Sigmoid colon (tissue), 4 donors: ENCODE measurements at regions not wholly inside any gene's neighbourhood (a gene's known extent, or its start where the extent isn't known, plus 50 kb on each side); places are given as distances from the start of the nearest gene placed in this dataset.

Experiments
- CTCF ChIP-seq, 4 experiments: fragments of 450-650 bp in 3 of 4; fragments of 200-600 bp in 1 of 4; IDR thresholded peaks; one replicate each; pipeline ENCODE4 v1.5.1; 2016 to 2019; ENCODE audit warnings: antibody characterized with exemption in 4 of 4, mild to moderate bottlenecking in 3 of 4, moderate library complexity in 2 of 4
- POLR2AphosphoS5 ChIP-seq, 4 donors: sonication (generic); formaldehyde crosslinking; IDR thresholded peaks; one replicate each; pipeline ENCODE4 v1.6.1; 2017; ENCODE audit warnings: antibody characterized with exemption in 4 of 4

DNA sequence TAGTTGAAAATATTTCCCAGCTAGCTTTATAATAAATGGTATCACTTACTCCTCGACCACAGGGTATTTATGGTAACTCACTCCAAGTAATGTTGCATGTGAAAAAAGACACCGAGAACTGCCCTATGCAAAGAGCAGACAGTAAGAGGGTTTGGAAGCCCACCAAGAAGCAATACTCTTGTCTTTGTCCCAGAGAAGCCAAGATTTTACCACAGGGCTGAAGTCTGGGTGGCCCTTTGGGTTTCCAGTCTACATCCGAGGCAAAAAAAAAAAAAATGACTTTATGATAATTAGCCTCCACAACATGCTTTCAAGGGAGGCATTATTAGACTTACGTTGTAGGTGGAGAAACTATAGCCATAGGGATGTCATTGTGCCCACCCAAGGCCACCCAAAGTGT is 83.6 kb downstream of the CCDC34 start:
- TF ChIP-seq POLR2AphosphoS5 (IDR thresholded peaks at IDR 0.05) = no peak
- no peak for TF ChIP-seq CTCF (IDR thresholded peaks at IDR 0.05)
